Hematopoietic multipotent progenitor cell (in vitro differentiated cells): ENCODE measurements at regions not wholly inside any gene's neighbourhood (a gene's known extent, or its start where the extent isn't known, plus 50 kb on each side); places are given as distances from the start of the nearest gene placed in this dataset.
"Not testable (repeated sequence)": the region's sequence is repeated elsewhere in the genome, so short reads cannot be mapped to it uniquely, and the experiment has no call there.

ENCODE experiments used
- DNase-seq, 3 donors: peaks; one replicate each; pipeline ENCODE4 v3.0.0-alpha.2; 2011 to 2015; ENCODE audit warnings: low read depth in 2 of 3, low spot score in 2 of 3

- DNase-seq = no peak
Measured at GRCh38 chr6:50992704-50993625, 174.3 kb downstream of the TFAP2B start.

DNA sequence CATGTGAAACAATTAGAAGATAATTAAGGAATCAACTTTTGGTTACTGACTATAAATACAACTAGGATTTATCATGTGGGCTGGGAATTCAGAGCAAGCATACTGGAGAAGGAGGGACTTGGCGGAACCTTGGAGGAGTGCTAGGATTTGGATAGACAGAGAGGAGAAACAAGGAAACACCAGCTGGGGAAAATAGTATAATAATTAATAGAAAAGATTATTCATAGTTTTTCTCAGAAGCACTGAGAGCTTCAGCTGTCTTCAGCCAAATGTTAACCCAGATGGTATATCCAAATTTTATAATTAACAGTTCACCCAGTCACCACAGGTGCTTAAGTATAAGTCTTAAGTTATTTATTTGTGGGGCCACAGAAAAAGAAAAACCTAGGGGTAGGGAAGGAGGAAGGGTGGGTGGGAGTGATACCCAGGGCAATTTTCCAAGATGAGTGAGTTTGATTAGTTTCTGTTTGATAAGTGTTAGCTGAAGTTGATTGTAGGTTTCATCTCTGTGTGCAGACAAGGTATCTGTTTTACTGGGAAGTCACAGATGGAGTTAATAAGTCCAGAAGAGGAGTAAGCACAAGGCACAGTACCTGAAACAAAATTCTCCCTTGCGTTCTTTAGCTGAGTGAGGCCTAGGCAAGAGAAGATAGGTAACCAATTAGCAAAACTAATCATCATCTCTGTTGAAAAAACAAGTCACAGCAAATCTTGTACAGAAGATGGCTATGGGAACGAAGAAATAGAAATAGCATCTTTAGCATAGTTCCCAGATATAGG lies 175.5 kb downstream of the TFAP2B start:
- no peak for DNase-seq

GRCh38 chr6:50995036-50995435 lies 176.4 kb downstream of the TFAP2B start:
- no peak for DNase-seq

- no peak for DNase-seq
Measured at GRCh38 chr6:50998905-50999304, 180.2 kb downstream of the TFAP2B start.

DNA sequence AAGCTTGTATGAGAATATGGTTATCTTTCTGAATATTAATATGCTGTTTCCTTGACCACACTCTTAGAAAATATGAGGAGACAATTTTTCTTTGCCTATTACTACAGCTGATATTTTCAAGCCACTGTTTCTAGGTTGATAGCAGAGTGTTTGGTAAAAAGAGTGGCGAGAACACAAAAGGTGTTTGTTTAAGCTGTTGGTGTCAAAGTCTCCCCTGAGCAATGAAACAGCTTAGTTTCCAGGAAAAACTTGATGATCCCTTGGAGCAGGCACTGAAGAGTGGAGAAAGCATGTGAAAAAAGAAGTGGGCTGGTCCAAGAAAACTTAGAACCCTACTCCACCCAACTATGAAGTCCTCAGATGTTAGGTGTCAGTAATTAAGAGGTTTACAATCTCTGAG lies 182.7 kb downstream of the TFAP2B start:
- no peak for DNase-seq

DNA sequence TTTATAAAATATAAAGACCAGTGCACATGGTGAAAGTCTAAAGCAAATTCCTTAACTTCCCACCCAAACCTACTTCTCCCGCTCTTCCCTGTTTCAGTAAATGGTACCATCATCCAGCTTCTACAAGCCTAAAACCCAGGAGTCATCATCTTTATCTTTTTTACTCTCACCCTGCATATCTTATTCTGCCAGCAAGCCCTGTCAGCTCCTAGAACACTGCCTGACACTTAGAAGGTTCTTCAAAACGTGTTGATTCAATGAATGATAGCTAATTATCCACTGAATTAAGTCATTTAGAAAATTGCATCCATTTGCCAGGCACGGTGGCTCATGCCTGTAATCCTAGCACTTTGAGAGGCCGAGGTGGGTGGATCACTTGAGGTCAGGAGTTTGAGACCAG lies 185.7 kb downstream of the TFAP2B start:
- DNase-seq = no peak

GRCh38 chr6:51005779-51006178 lies 187.1 kb downstream of the TFAP2B start:
- DNase-seq = no peak

DNA sequence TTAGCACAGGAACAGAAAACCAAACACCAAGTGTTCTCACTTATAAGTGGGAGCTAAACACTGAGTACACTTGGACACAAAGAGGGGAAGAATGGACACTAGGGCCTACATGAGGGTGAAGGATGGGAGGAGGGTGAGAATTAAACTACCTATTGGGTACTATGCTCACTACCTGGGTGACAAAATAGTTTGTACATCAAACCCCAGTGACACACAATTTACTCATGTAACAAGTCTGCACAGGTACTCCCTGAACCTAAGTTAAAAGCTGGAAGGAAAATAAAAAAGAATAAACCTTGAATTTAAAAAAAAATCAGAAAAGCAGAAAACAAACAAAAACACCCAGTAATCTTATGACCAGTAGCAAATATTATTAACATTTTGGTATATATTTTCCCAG lies 188.6 kb downstream of the TFAP2B start:
- no peak for DNase-seq

DNA sequence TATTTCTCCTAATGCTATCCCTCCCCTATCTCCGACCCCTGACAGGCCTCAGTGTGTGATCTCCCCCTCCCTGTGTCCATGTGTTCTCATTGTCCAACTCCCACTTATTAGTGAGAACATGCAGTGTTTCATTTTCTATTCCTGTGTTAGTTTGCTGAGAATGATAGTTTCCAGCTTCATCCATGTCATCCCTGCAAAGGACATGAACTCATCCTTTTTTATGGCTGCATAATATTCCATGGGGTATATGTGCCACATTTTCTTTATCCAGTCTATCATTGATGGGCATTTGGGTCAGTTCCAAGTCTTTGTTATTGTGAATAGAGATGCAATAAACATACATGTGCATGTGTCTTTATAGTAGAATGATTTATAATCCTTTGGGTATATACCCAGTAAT lies 190.0 kb downstream of the TFAP2B start:
- DNase-seq = not testable (repeated sequence)

GRCh38 chr6:51013376-51013775 lies 194.7 kb downstream of the TFAP2B start:
- DNase-seq = no peak

DNA sequence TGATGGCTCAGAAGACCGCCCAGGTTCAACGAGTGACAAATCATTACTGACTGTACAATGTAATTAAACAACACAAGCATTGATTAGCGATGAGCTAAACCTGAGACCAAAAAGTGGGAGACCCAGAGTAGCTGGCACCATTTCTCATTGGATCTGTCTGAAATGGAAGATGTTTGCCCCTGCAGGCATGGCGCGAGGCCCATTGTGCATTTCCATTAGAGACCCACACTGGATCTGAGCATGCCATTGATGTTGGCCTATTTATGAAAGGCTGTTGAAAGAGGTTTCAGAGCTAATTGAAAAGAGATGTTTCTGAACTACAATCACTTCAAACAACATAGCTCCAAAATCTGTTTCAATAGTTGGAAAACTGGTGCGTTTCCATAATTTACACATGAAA lies 196.7 kb downstream of the TFAP2B start:
- no peak for DNase-seq

GRCh38 chr6:51016489-51016888 lies 197.8 kb downstream of the TFAP2B start:
- no peak for DNase-seq

DNA sequence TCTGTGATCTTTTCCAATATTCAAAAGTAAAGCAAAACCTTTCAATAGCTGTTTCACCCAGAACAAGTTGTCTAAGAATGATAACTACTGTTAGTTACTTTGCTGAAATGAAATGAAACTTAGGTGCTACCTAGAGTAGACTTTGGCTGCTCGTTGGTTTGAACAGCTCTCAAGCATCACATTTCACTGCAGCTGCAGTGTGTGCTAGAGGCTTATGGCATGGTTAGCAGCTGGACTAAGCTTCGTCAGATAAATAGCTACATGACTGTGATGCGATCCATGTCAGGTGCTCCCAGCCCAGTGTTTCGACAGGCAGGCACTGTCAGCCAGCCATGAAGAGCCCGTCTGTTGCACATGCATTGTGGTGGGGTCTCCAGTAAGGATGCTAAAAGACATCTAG lies 201.1 kb downstream of the TFAP2B start:
- no peak for DNase-seq

- no peak for DNase-seq
Measured at GRCh38 chr6:51021171-51021570, 202.5 kb downstream of the TFAP2B start.

- DNase-seq = no peak
Measured at GRCh38 chr6:51024126-51024525, 205.5 kb downstream of the TFAP2B start.

DNA sequence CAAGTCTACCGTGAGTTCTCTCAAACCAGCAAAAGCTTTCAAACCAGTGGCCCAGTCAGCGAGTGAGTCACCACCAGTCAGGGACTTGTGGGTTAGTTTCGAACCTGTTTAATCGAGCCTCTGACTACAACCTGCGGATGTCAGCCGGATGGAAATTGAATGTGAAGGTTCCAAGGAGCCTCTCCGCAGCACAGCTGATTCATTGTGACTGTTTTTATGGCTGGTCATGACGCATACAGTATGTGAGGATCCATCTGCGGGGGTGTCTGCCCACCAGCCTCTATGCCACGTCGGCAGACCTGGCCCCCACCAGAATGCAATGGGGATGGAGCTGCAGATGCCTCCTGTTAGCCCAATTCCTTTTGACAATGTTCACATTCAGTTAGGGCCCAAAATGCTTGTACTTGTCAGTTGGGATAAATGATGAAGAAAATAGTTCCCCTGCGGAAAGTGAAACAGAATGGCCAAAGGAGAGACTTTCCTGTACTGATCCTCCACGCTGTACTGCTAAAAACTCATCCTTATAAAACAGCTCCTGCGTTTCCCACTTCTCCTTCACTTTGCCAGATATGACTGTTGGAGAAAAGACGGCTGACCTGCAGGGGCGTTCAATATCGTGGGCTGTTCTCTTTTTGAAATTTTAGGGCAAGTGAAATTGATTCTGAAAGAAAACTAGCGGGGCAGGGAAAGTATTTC lies 206.6 kb downstream of the TFAP2B start:
- no peak for DNase-seq

DNA sequence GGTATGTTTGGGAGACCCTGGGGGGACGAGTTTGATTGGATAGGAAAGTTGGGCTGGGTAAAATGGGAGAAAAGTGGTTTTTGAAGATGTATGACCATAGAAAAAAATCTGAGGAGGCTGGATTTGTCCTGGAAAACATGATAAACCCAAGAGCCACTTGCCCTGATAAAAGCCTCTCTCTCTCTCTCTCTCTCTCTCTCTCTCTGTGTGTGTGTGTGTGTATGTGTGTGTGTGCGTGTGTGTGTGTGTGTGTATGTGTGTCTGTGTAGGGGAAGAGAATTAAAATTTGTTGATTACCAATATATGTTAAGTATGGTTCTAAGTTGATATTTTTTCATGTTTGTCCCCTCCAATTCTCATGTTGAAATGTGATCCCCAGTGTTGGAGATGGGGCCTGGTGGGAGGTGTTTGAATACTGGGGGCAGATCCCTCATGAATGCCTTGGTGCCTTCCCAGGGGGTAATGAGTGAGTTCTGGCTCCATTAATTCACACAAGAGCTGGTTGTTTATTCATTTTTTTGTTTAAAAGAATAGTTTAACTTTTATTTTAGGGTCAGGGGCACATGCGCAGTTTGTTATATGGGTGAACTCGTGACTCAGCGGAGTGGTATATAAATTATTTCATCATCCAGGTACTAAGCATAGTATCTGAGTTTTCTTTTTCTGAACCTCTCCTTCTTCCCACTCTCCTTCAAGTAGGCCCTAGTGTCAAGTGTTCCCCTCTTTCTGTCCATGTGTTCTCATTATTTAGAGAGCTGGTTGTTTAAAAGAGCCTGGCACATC lies 208.8 kb downstream of the TFAP2B start:
- DNase-seq = no peak

DNA sequence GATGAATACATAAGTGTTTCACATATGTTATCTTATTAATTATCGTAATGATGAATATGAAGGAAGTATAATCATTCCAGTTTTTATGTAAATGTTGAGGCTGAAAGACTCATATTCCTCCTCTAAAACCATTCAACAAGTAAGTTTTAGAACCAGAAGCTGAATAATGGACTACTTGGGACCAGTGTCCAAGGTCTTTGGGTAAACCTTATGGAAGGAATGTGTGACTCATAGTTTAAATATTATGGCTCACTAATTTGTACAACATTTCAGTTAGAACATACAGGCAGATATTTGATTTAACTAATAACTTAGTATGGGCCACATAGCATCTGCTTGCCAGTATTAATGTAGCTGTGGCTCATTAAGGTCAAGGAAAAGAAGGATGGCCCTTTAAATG lies 209.6 kb downstream of the TFAP2B start:
- no peak for DNase-seq

DNA sequence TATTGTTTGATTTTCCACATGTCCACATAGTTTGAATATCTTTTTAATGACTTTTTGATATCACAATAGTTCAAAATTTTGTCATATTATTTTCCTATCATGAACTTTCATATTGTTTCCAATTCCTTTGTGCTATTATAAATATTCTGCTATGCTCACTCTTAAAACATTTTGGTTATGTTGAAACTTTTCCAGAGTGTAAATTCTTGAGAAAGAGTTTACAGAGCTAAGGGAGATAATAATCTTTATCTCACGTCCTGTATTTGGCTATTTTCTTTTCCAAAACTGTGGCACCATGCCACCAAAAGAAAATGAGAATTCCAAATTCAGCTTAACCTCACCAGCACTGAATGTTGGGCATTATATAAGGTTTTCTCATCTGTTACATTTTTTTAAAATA lies 210.9 kb downstream of the TFAP2B start:
- DNase-seq = no peak

DNA sequence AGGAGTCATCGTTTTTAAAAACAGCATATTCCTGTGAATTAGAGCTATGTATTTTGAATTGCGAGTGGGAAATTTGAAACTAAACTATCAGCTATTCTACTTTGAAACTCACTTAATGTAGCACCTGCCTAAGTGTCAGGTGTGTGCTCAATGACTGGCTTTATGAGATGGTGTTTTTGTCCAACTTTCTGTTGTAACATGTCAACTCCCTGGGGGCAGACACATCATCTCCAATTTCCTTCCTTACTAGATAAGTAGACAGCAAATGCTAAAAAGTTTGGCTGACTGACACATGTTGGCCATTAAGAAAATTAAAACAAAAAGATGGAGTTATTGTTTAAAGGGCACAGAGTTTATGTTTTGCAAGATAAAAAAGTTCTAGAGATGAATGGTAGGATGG lies 226.9 kb downstream of the TFAP2B start:
- no peak for DNase-seq
